Breast epithelium (tissue), 3 donors: ENCODE measurements at regions not wholly inside any gene's neighbourhood (a gene's known extent, or its start where the extent isn't known, plus 50 kb on each side); places are given as distances from the start of the nearest gene placed in this dataset.

ENCODE experiments used
- CTCF ChIP-seq, 3 donors: fragments of 450-650 bp; IDR thresholded peaks; one replicate each; pipeline ENCODE4 v1.5.1; 2016 to 2017; ENCODE audit warnings: antibody characterized with exemption in 3 of 3, mild to moderate bottlenecking in 3 of 3, moderate library complexity in 3 of 3
- POLR2AphosphoS5 ChIP-seq, 3 donors: sonication (generic); formaldehyde crosslinking; IDR thresholded peaks; one replicate each; pipeline ENCODE4 v1.6.1; 2017; ENCODE audit warnings: antibody characterized with exemption in 3 of 3

DNA sequence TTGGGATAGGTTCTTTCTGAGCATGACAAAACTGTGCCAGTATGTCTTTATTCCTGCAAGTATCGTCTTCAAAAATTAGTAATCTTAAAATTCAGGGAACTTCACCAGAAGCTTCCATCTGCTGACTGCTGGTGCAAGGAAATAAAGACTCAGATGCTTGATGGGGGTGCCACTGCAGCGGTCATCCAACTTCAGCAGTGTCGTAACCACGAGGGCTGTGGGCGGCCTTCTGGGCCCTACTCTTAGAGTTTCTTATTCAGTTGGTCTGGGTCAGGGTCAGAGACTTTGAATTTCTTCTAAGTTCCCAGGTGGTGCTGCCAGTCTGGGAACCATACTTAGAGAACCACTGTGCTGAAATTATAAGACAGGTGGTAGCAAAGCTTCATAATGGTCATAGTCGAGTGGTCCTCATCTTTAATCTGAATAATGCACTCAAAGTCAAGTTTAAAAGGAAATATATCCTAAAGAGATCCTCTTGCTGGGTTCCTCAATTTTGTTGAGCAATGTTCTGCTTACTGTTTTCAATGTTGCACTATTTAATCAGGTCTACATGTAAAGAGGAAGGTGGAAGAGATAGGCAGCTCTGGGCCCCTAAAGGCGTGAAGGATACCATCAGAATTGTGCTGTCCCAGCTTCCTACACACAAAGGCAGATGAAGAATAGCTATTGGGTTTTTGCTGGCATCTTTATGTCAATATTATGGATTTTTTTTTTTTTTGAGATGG lies 165.4 kb upstream of the GMDS start:
- no peak for TF ChIP-seq POLR2AphosphoS5 (IDR thresholded peaks at IDR 0.05)
- TF ChIP-seq CTCF (IDR thresholded peaks at IDR 0.05), result no peak
